ENCODE measurements at regions not wholly inside any gene's neighbourhood (a gene's known extent, or its start where the extent isn't known, plus 50 kb on each side); places are given as distances from the start of the nearest gene placed in this dataset.

- TF ChIP-seq ZNF462 (CRISPR knock-in tag; IDR thresholded peaks at IDR 0.05) (no peak), STAT1 (IDR thresholded peaks at IDR 0.05; ENCODE audit: unreplicated experiment) (no peak), ZNF114 (CRISPR knock-in tag; IDR thresholded peaks at IDR 0.05) (no peak), EZH2phosphoT487 (IDR thresholded peaks at IDR 0.05; ENCODE audit: unreplicated experiment) (no peak), ETS1 (IDR thresholded peaks at IDR 0.05) (no peak), EZH2 (IDR thresholded peaks at IDR 0.05; ENCODE audit: low read depth, unreplicated experiment) (no peak), JUNB (IDR thresholded peaks at IDR 0.05; ENCODE audit: unreplicated experiment) (no peak), ZNF331 (CRISPR knock-in tag; IDR thresholded peaks at IDR 0.05; ENCODE audit: low read depth) (no peak), CREB1 (CRISPR knock-in tag; IDR thresholded peaks at IDR 0.05; ENCODE audit: low read depth) (no peak)
These were observed 54.9 kb upstream of the PPP2R5A start (continued) for GRCh38 chr1:212230329-212230728.

- H3K27ac Mint-ChIP-seq: no peak overlapping the region
- no peak overlapping the region for H3K4me3 Mint-ChIP-seq
- peaks cover under 1% of the 10 kb centered on the region; the same call in 1 of the 3 replicates for H3K4me1 Mint-ChIP-seq
- H3K4me3 ChIP-seq: no peak overlapping the region
- peaks cover 6% of the 10 kb centered on the region for H3K27me3 Mint-ChIP-seq (ENCODE audit: insufficient read depth, low read depth, poor library complexity)
- no peaks in the 10 kb centered on the region for H3K36me3 Mint-ChIP-seq (ENCODE audit: low read depth)
- no peaks in the 10 kb centered on the region for H3K36me3 ChIP-seq (ENCODE audit: insufficient read depth)
- H3K4me1 ChIP-seq (ENCODE audit: insufficient read depth): no peaks in the 10 kb centered on the region
- no peaks in the 10 kb centered on the region for H4K20me1 ChIP-seq (replicated peaks; ENCODE audit: insufficient read depth)
- DNase-seq (ENCODE audit: low spot score) (no peak), ATAC-seq (no peak)
- H3K27ac ChIP-seq (ENCODE audit: low read depth): no peak overlapping the region
- no peaks in the 10 kb centered on the region for H3F3A ChIP-seq (replicated peaks; ENCODE audit: low read depth)
- no peaks in the 10 kb centered on the region for H3K9me2 ChIP-seq (ENCODE audit: insufficient read depth)
- H3K9me3 Mint-ChIP-seq: no peaks in the 10 kb centered on the region
- no peaks in the 10 kb centered on the region for H3K79me2 ChIP-seq (replicated peaks; ENCODE audit: insufficient read depth)
- H3K4me2 ChIP-seq: no peak overlapping the region
- no peak overlapping the region for H2AFZ ChIP-seq
- H3K27me3 ChIP-seq (ENCODE audit: insufficient read depth): no peaks in the 10 kb centered on the region
- TF ChIP-seq CTCF (conservative IDR thresholded peaks at IDR 0.05; ENCODE audit: low read depth in 2 of 2) (no peak), EZH2 (IDR thresholded peaks at IDR 0.05; ENCODE audit: low read depth, unreplicated experiment) (no peak), POLR2AphosphoS5 (IDR thresholded peaks at IDR 0.05; ENCODE audit: low read depth) (no peak), CREB1 (CRISPR knock-in tag; IDR thresholded peaks at IDR 0.05; ENCODE audit: low read depth) (no peak), ETS1 (IDR thresholded peaks at IDR 0.05) (no peak)
These were observed 53.8 kb upstream of the PPP2R5A start for GRCh38 chr1:212231372-212231771.
